Activated T-cell treated with anti-CD3 and anti-CD28 coated beads, Interleukin-2, amount 50 U/mL, for 24 hours (primary cell): ENCODE measurements at regions not wholly inside any gene's neighbourhood (a gene's known extent, or its start where the extent isn't known, plus 50 kb on each side); places are given as distances from the start of the nearest gene placed in this dataset.
A peak's percentile ranks its signal among the peaks of the same experiment; 100 is the strongest.
"Not testable (repeated sequence)": the region's sequence is repeated elsewhere in the genome, so short reads cannot be mapped to it uniquely, and the experiment has no call there.

Experiments used
- DNase-seq: peaks from one replicate; pipeline ENCODE4 v3.0.0-alpha.2; 2020
- H3K27ac Mint-ChIP-seq: 2 replicates; pipeline ENCODE4 v1.8.0; 2020; ENCODE audit warnings: mild to moderate bottlenecking, mixed read lengths
- H3K27me3 Mint-ChIP-seq: 2 replicates; pipeline ENCODE4 v1.8.0; 2020; ENCODE audit warnings: mixed read lengths
- H3K36me3 Mint-ChIP-seq: 2 replicates; pipeline ENCODE4 v1.8.0; 2020; ENCODE audit warnings: low read depth, mixed read lengths
- H3K4me1 Mint-ChIP-seq: 2 replicates; pipeline ENCODE4 v1.8.0; 2020; ENCODE audit warnings: low read depth, mixed read lengths
- H3K4me3 Mint-ChIP-seq: 2 replicates; pipeline ENCODE4 v1.8.0; 2020; ENCODE audit warnings: mild to moderate bottlenecking, moderate library complexity, mixed read lengths
- H3K9me3 Mint-ChIP-seq: 2 replicates; pipeline ENCODE4 v1.8.0; 2020; ENCODE audit warnings: mixed read lengths

- Mint-ChIP-seq H3K4me1 (no peaks in the 10 kb centered on the region), H3K9me3 (no peaks in the 10 kb centered on the region), H3K27ac (no peak overlapping the region), H3K4me3 (no peak overlapping the region), H3K36me3 (no peaks in the 10 kb centered on the region), H3K27me3 (no peaks in the 10 kb centered on the region)
- DNase-seq: no peak
These were observed 53.1 kb downstream of the GGTLC2 start for GRCh38 chr22:22697377-22698117.

- H3K27me3 Mint-ChIP-seq: no peaks in the 10 kb centered on the region
- H3K9me3 Mint-ChIP-seq: no peaks in the 10 kb centered on the region
- no peak overlapping the region for H3K4me3 Mint-ChIP-seq
- no peaks in the 10 kb centered on the region for H3K4me1 Mint-ChIP-seq
- H3K27ac Mint-ChIP-seq: no peak overlapping the region
- no peaks in the 10 kb centered on the region for H3K36me3 Mint-ChIP-seq
- no peak for DNase-seq
These were observed 53.9 kb downstream of the GGTLC2 start for GRCh38 chr22:22698263-22698750.

DNA sequence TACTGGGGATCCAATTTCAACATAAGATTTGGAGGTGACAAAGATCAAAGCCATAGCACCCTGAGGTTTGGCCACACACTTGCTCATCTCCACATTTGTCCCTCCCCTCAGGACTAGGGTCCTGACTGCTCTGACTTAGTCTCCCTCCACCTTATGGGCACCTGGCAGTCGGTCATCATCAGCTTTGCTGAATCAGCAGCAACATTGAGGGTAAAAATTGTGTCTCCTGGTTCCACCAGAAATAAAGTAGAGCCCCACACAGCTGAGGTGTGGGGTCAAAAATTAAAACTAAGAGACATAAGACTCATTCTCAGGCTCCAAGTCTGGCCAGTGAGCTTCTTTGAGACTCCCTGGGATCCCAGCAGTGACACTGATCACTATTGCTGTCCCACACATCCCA lies 56.2 kb downstream of the GGTLC2 start:
- no peak overlapping the region for H3K4me3 Mint-ChIP-seq
- no peaks in the 10 kb centered on the region for H3K4me1 Mint-ChIP-seq
- no peaks in the 10 kb centered on the region for H3K9me3 Mint-ChIP-seq
- no peak overlapping the region for H3K27ac Mint-ChIP-seq
- no peaks in the 10 kb centered on the region for H3K27me3 Mint-ChIP-seq
- no peak for DNase-seq
- no peaks in the 10 kb centered on the region for H3K36me3 Mint-ChIP-seq

DNA sequence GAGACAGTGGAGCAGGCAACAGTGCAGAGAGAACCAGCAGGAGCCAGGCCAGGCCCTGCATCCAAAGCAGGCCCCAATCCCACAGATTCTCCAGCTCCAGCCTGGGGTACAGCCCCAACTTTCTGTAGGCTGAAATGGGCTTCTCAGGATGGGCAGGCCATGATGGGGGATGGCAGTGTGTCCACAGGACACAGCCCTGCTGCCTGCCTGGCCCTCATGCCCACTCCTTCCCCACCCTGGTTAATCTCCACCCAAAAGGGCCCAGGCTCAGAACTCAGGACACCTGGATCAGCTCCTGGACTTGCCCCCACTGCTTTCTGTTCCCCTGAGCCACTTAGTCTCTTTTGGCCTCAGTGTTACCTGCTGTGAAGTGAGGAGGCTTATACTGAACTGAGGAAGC lies 57.1 kb downstream of the GGTLC2 start:
- not testable (repeated sequence) for H3K4me3 Mint-ChIP-seq, H3K9me3 Mint-ChIP-seq

GRCh38 chr22:22702237-22703202 lies 58.1 kb downstream of the GGTLC2 start:
- H3K27me3 Mint-ChIP-seq: no peaks in the 10 kb centered on the region
- no peak for DNase-seq

More for the DNA sequence above, 57.1 kb downstream of the GGTLC2 start:
- H3K4me1 Mint-ChIP-seq, H3K36me3 Mint-ChIP-seq, DNase-seq, H3K27me3 Mint-ChIP-seq, H3K27ac Mint-ChIP-seq: not testable (repeated sequence)

DNA sequence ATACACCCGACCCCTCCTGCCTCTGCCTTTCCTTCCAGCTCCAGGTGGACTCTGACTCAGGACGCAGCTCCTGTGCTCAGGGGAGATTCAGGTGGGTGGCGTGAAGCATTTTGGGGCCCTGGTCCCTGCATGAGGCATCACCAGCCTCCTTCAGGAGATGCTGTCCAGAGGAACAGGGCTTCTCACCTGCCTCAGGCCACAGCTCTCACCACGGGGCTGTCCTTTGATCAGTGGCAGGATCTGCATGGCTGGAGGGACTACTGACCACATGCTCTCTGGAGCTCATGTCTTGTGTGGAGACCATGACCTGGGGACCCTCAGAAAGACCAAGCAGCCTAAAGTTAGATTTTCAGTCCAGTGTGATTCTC lies 58.8 kb downstream of the GGTLC2 start:
- DNase-seq: no peak
- no peaks in the 10 kb centered on the region for H3K9me3 Mint-ChIP-seq
- no peaks in the 10 kb centered on the region for H3K4me1 Mint-ChIP-seq
- H3K27me3 Mint-ChIP-seq: no peaks in the 10 kb centered on the region
- H3K27ac Mint-ChIP-seq: no peak overlapping the region
- H3K36me3 Mint-ChIP-seq: no peaks in the 10 kb centered on the region
- H3K4me3 Mint-ChIP-seq: no peak overlapping the region

More at GRCh38 chr22:22702237-22703202, 58.1 kb downstream of the GGTLC2 start:
- Mint-ChIP-seq H3K27ac (no peak overlapping the region), H3K4me3 (no peak overlapping the region), H3K36me3 (no peaks in the 10 kb centered on the region), H3K4me1 (no peaks in the 10 kb centered on the region), H3K9me3 (no peaks in the 10 kb centered on the region)

DNA sequence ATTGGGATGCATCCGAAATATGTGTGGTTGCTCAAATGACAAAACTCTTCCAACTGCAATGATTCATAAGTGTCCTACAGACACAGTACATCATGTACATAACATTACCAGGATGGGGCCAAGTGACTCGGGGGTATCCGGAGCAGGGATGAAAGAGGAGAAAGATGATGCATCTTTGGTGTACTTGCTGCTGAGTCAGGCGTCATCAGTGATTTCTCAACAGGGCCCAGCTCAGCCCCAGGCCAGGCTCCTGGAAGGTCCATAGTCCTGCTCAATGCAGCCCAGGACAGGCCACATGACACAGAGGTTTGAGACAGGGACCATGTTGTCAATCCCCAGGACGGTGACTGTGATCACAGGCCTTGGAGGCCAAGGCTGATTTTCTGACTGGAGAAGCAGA lies 59.3 kb downstream of the GGTLC2 start:
- H3K36me3 Mint-ChIP-seq: no peaks in the 10 kb centered on the region
- H3K9me3 Mint-ChIP-seq: no peaks in the 10 kb centered on the region
- no peaks in the 10 kb centered on the region for H3K27me3 Mint-ChIP-seq
- no peaks in the 10 kb centered on the region for H3K4me1 Mint-ChIP-seq
- no peak overlapping the region for H3K27ac Mint-ChIP-seq
- no peak for DNase-seq
- no peak overlapping the region for H3K4me3 Mint-ChIP-seq

- no peaks in the 10 kb centered on the region for H3K36me3 Mint-ChIP-seq
These were observed 59.9 kb downstream of the GGTLC2 start for GRCh38 chr22:22704156-22704946.

DNA sequence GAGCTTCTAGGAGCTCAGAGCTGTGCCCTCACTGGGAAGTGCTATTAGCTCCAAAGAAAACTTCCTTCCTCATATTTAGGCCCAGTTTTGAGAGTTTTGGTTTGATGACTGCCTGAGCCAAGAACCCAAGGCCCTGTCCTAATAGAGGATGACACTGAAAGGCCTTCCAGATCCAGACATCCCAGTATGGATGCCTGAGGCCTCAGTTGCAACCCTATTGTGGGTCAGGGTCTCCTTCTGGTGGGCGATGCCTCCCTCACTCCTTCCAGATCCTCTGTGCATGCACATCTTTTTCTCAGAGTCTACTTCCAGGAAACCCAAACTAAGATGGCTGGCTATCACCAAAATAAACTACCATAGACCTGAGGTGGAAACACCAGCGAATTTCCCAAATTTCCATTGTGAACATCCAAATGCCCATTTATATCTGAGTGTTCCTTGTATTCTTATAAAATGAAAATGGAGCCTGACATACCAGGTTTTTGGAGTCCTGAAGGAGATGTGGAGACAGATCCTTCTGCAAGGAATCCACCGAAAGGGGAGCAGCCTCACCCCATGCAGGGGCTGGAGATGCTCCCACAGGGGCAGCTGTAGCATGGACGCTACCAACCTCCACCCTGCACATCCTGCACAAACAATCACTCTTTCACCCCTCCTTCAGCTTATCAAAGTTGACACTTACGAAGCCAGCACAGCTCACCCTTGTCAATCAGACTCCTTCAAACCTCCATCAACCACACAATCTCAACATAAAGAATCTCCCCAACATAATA lies 61.1 kb downstream of the GGTLC2 start:
- H3K27me3 Mint-ChIP-seq: no peaks in the 10 kb centered on the region
- no peaks in the 10 kb centered on the region for H3K4me1 Mint-ChIP-seq
- no peak overlapping the region for H3K27ac Mint-ChIP-seq
- H3K36me3 Mint-ChIP-seq: no peaks in the 10 kb centered on the region
- no peak overlapping the region for H3K4me3 Mint-ChIP-seq
- H3K9me3 Mint-ChIP-seq: no peaks in the 10 kb centered on the region
- DNase-seq: no peak

More at GRCh38 chr22:22704156-22704946, 59.9 kb downstream of the GGTLC2 start:
- no peaks in the 10 kb centered on the region for H3K9me3 Mint-ChIP-seq
- no peaks in the 10 kb centered on the region for H3K27me3 Mint-ChIP-seq
- no peaks in the 10 kb centered on the region for H3K4me1 Mint-ChIP-seq
- H3K27ac Mint-ChIP-seq: no peak overlapping the region
- no peak for DNase-seq
- H3K4me3 Mint-ChIP-seq: no peak overlapping the region

DNA sequence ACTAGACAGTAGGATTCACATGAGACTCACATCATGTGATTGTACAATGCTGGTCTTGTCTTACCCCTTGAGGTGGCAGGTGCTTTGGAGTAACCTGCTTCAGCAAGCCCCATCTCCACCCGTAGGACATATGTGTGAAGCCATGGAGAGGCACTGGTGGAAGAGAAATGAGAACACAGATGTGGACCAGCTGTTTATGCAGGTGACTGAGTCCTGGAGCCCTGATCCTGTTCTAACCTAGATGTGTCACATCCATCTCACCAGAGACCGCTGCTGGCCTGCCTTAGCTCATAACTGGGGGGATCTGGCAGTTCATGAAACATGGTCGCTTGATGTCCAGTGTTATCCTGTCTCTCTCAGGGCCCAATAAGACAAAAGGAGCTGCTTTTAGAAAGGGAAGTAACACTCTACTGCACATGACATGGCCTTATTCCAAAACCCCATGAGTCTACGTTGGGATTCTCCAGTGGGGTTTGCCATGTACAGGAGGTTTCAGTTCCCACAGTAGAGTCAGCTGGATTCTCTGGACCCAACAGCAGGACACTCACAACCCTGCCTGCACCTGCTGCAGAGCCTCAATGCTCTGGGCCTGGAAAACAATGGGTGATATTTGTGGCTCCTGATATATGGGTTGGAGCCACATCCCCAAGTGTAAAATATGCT lies 62.0 kb downstream of the GGTLC2 start:
- Mint-ChIP-seq H3K9me3 (no peaks in the 10 kb centered on the region), H3K27ac (no peak overlapping the region), H3K36me3 (no peaks in the 10 kb centered on the region), H3K4me3 (no peak overlapping the region), H3K27me3 (no peaks in the 10 kb centered on the region), H3K4me1 (no peaks in the 10 kb centered on the region)
- no peak for DNase-seq

- Mint-ChIP-seq H3K27ac (no peak overlapping the region), H3K27me3 (no peaks in the 10 kb centered on the region), H3K4me1 (no peaks in the 10 kb centered on the region), H3K9me3 (no peaks in the 10 kb centered on the region), H3K4me3 (no peak overlapping the region), H3K36me3 (no peaks in the 10 kb centered on the region)
- no peak for DNase-seq
These were observed 65.5 kb downstream of the GGTLC2 start for GRCh38 chr22:22709719-22710445.

- H3K27ac Mint-ChIP-seq: no peak overlapping the region
- H3K4me3 Mint-ChIP-seq: no peak overlapping the region
- H3K27me3 Mint-ChIP-seq: no peaks in the 10 kb centered on the region
- no peaks in the 10 kb centered on the region for H3K4me1 Mint-ChIP-seq
- H3K9me3 Mint-ChIP-seq: no peaks in the 10 kb centered on the region
- no peaks in the 10 kb centered on the region for H3K36me3 Mint-ChIP-seq
- DNase-seq: peak; percentile 85
These were observed 66.5 kb downstream of the GGTLC2 start for GRCh38 chr22:22710719-22711531.
